Dedifferentiated amniotic fluid mesenchymal stem cell (primary cell): ENCODE measurements at regions not wholly inside any gene's neighbourhood (a gene's known extent, or its start where the extent isn't known, plus 50 kb on each side); places are given as distances from the start of the nearest gene placed in this dataset.
"Not testable (repeated sequence)": the region's sequence is repeated elsewhere in the genome, so short reads cannot be mapped to it uniquely, and the experiment has no call there.

Source experiments
- DNase-seq: peaks from one replicate; pipeline ENCODE4 v3.0.0-alpha.2; 2016; ENCODE audit errors: extremely low spot score

GRCh38 chr16:24624102-24624501 is 84.7 kb downstream of the RBBP6 start:
- no peak for DNase-seq

- peak; percentile 65 for DNase-seq
Observed at GRCh38 chr16:24626256-24626655, 86.9 kb downstream of the RBBP6 start.

GRCh38 chr16:24634919-24635318 is 94.5 kb upstream of the TNRC6A start:
- DNase-seq = no peak

- DNase-seq = peak; percentile 91
Observed at GRCh38 chr16:24635900-24636610, 93.4 kb upstream of the TNRC6A start.

- DNase-seq = peak; percentile 5
Observed at GRCh38 chr16:24639769-24640168, 89.7 kb upstream of the TNRC6A start.

- no peak for DNase-seq
Observed at GRCh38 chr16:24643489-24643888, 86.0 kb upstream of the TNRC6A start.

GRCh38 chr16:24645739-24646645 is 83.5 kb upstream of the TNRC6A start:
- peak; percentile 100 for DNase-seq

- no peak for DNase-seq
Observed at GRCh38 chr16:24646646-24646995, 82.8 kb upstream of the TNRC6A start.

- DNase-seq = no peak
Observed at GRCh38 chr16:24652209-24652712, 77.2 kb upstream of the TNRC6A start.

GRCh38 chr16:24652803-24653202 is 76.6 kb upstream of the TNRC6A start:
- no peak for DNase-seq

GRCh38 chr16:24653725-24654124 is 75.7 kb upstream of the TNRC6A start:
- DNase-seq = no peak

- not testable (repeated sequence) for DNase-seq
Observed at GRCh38 chr16:24665942-24666341, 63.5 kb upstream of the TNRC6A start.

- DNase-seq = no peak
Observed at GRCh38 chr16:24667244-24667764, 62.1 kb upstream of the TNRC6A start.

- peak; percentile 14 for DNase-seq
Observed at GRCh38 chr16:24668481-24669061, 60.9 kb upstream of the TNRC6A start.

GRCh38 chr16:24670623-24671454 is 58.6 kb upstream of the TNRC6A start:
- peak; percentile 72 for DNase-seq

GRCh38 chr16:24671455-24671954 is 57.9 kb upstream of the TNRC6A start:
- no peak for DNase-seq

- no peak for DNase-seq
Observed at GRCh38 chr16:24673155-24673554, 56.3 kb upstream of the TNRC6A start.

- no peak for DNase-seq
Observed at GRCh38 chr16:24674877-24675276, 54.6 kb upstream of the TNRC6A start.

- DNase-seq = no peak
Observed at GRCh38 chr16:24677388-24677787, 52.1 kb upstream of the TNRC6A start.
